ENCODE measurements at regions not wholly inside any gene's neighbourhood (a gene's known extent, or its start where the extent isn't known, plus 50 kb on each side); places are given as distances from the start of the nearest gene placed in this dataset.
A peak's percentile ranks its signal among the peaks of the same experiment; 100 is the strongest.

GRCh38 chr1:11339346-11340232 is 66.6 kb downstream of the UBIAD1 start:
- Histone ChIP-seq H3K27me3 (ENCODE audit: insufficient read depth) (no peaks in the 10 kb centered on the region; the same call in 1 of the 2 replicates), H2AFZ (ENCODE audit: low read depth) (no peak overlapping the region), H3K79me2 (ENCODE audit: insufficient read depth) (no peaks in the 10 kb centered on the region), H3K4me1 (ENCODE audit: control insufficient read depth in 1 of 2, insufficient read depth in 2 of 2, low read depth in 1 of 2, low read length in 1 of 2) (peaks cover 0 to 36% of the 10 kb centered on the region in 2 experiments; a peak in 1 of 4 replicates), H3K9me2 (no peaks in the 10 kb centered on the region), H3K4me2 (no peak overlapping the region), H3F3A (replicated peaks; ENCODE audit: insufficient read depth) (no peaks in the 10 kb centered on the region), H3K9ac (no peak overlapping the region), H4K20me1 (ENCODE audit: insufficient read depth) (no peaks in the 10 kb centered on the region), H3K27ac (ENCODE audit: low read depth in 2 of 2, low read length in 1 of 2) (peak overlapping the region in 1 of 2 experiments; percentile 26; a peak in 1 of 4 replicates), H3K9me3 (no peaks in the 10 kb centered on the region), H3K4me3 (ENCODE audit: low read depth in 2 of 2, low read length in 1 of 2) (no peak overlapping the region), H3K36me3 (replicated peaks in 1 of 2; ENCODE audit: control insufficient read depth in 1 of 2, insufficient read depth in 2 of 2, low read length in 1 of 2) (no peaks in the 10 kb centered on the region)
- WGBS (ENCODE audit: low lambda C conversion rate): 48% methylated on average over 20 of the region's 24 CpGs
- peak; percentile 71 for DNase-seq
- TF ChIP-seq MXI1 (IDR thresholded peaks at IDR 0.05; ENCODE audit: low read depth, low read length) (no peak), EP300 (IDR thresholded peaks at IDR 0.05; ENCODE audit: borderline replicate concordance in 1 of 2, low read depth in 1 of 2, low read length in 1 of 2) (peak in 1 of 2 experiments; percentile 43; a peak in 1 of 4 replicates), CHD2 (IDR thresholded peaks at IDR 0.05; ENCODE audit: low read length, partially characterized antibody) (peak; percentile 30)
- ChIA-PET POLR2A (interaction anchor here (1.2 kb wide), 1 partner anchor 139 kb away, joined by 4 read pairs; the partner anchor contains the start of gene DISP3), CTCF (interaction anchor here (0.7 to 2.0 kb wide), 17 partner anchors 12 to 306 kb away, joined by 3 to 6 read pairs (median 3); partner anchors contain the start of genes DISP3 and UBIAD1)

DNA sequence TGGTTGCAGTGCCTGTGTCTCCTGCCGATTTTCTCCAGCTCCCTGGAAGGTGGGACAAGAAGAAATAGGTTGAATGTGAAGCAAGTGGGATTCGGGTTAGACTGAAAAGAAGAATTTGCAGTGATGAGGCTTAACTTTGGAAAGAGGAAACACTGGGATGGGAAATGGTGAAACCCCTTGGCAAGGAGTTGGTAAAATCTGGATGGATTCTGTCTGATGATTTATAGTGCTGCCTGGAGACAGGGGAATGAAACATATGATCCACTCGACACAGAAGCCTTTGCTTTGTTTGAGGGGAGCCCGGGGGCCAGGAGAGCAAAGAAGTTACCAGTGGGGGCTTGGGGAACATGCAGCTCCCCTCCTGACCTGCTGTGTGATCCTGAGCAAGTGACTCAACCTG is 67.2 kb downstream of the UBIAD1 start:
- CTCF ChIA-PET: interaction anchor here (0.7 to 2.0 kb wide), 11 partner anchors 13 to 305 kb away, joined by 3 to 6 read pairs (median 4); partner anchors contain the start of gene UBIAD1
- Histone ChIP-seq H3K9me2 (no peaks in the 10 kb centered on the region), H3K79me2 (ENCODE audit: insufficient read depth) (no peaks in the 10 kb centered on the region), H3K36me3 (replicated peaks in 1 of 2; ENCODE audit: control insufficient read depth in 1 of 2, insufficient read depth in 2 of 2, low read length in 1 of 2) (no peaks in the 10 kb centered on the region), H3F3A (replicated peaks; ENCODE audit: insufficient read depth) (no peaks in the 10 kb centered on the region), H3K27ac (ENCODE audit: low read depth in 2 of 2, low read length in 1 of 2) (0 out of 4 replicates have a peak overlapping the region, but pooled peaks of 1 of the 2 experiments have one; percentile 26), H3K4me3 (ENCODE audit: low read depth in 2 of 2, low read length in 1 of 2) (no peak overlapping the region), H2AFZ (ENCODE audit: low read depth) (no peak overlapping the region), H4K20me1 (ENCODE audit: insufficient read depth) (no peaks in the 10 kb centered on the region), H3K9ac (no peak overlapping the region), H3K4me1 (ENCODE audit: control insufficient read depth in 1 of 2, insufficient read depth in 2 of 2, low read depth in 1 of 2, low read length in 1 of 2) (peaks cover 0 to 36% of the 10 kb centered on the region in 2 experiments; a peak in 1 of 4 replicates), H3K27me3 (ENCODE audit: insufficient read depth) (no peaks in the 10 kb centered on the region; the same call in 1 of the 2 replicates), H3K9me3 (no peaks in the 10 kb centered on the region), H3K4me2 (no peak overlapping the region)
- POLR2A ChIA-PET: interaction anchor here (1.2 kb wide), 1 partner anchor 139 kb away, joined by 4 read pairs; the partner anchor contains the start of gene DISP3
- 32% methylated on average over 4 of the region's 4 CpGs for WGBS (ENCODE audit: low lambda C conversion rate)
- DNase-seq: no peak
- no peak for TF ChIP-seq TCF12 (IDR thresholded peaks at IDR 0.05)
- TF ChIP-seq USF2 (IDR thresholded peaks at IDR 0.05; ENCODE audit: borderline replicate concordance, low read depth, low read length): no peak
- TF ChIP-seq RFX5 (IDR thresholded peaks at IDR 0.05; ENCODE audit: low read length): no peak
- TF ChIP-seq MEF2A (IDR thresholded peaks at IDR 0.05; ENCODE audit: borderline replicate concordance, low read depth): no peak
- TF ChIP-seq, protein P1, sequence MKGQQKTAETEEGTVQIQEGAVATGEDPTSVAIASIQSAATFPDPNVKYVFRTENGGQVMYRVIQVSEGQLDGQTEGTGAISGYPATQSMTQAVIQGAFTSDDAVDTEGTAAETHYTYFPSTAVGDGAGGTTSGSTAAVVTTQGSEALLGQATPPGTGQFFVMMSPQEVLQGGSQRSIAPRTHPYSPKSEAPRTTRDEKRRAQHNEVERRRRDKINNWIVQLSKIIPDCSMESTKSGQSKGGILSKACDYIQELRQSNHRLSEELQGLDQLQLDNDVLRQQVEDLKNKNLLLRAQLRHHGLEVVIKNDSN (IDR thresholded peaks at IDR 0.05; ENCODE audit: borderline replicate concordance, low read depth): no peak
- no peak for TF ChIP-seq RXRA (IDR thresholded peaks at IDR 0.05; ENCODE audit: borderline replicate concordance, low read depth)
- no peak for TF ChIP-seq GATA2 (CRISPR knock-in tag; IDR thresholded peaks at IDR 0.05)
- no peak for TF ChIP-seq MAX (IDR thresholded peaks at IDR 0.05; ENCODE audit: low read depth)
- TF ChIP-seq ZBTB33 (IDR thresholded peaks at IDR 0.05; ENCODE audit: borderline replicate concordance, low read depth): no peak
- no peak for TF ChIP-seq FOSL2 (IDR thresholded peaks at IDR 0.05; ENCODE audit: borderline replicate concordance, low read depth)
- TF ChIP-seq NFIC (IDR thresholded peaks at IDR 0.05; ENCODE audit: borderline replicate concordance): no peak
